Mucosa of stomach (tissue), 1 donor: ENCODE measurements at regions not wholly inside any gene's neighbourhood (a gene's known extent, or its start where the extent isn't known, plus 50 kb on each side); places are given as distances from the start of the nearest gene placed in this dataset.
"Not testable (repeated sequence)": the region's sequence is repeated elsewhere in the genome, so short reads cannot be mapped to it uniquely, and the experiment has no call there.

ENCODE experiments used
- H3K27me3 ChIP-seq: one replicate; pipeline ENCODE4 v1.7.0; 2013; ENCODE audit warnings: mild to moderate bottlenecking, low read length; ENCODE audit not compliant: control insufficient read depth, insufficient read depth
- H3K36me3 ChIP-seq: one replicate; pipeline ENCODE4 v1.7.0; 2013; ENCODE audit warnings: low read length; ENCODE audit not compliant: control insufficient read depth, insufficient read depth
- H3K4me1 ChIP-seq: one replicate; pipeline ENCODE4 v1.7.0; 2013; ENCODE audit warnings: mild to moderate bottlenecking, low read length; ENCODE audit not compliant: control insufficient read depth, insufficient read depth
- H3K4me3 ChIP-seq: one replicate; pipeline ENCODE4 v1.7.0; 2013; ENCODE audit warnings: low read length
- H3K9ac ChIP-seq: one replicate; pipeline ENCODE4 v1.7.0; 2013; ENCODE audit warnings: mild to moderate bottlenecking, low read length, moderate library complexity
- H3K9me3 ChIP-seq: one replicate; pipeline ENCODE4 v1.7.0; 2013; ENCODE audit warnings: mild to moderate bottlenecking, low read length, moderate library complexity; ENCODE audit not compliant: control insufficient read depth
- donor health status: Pancreatic carcinoma.

- no peaks in the 10 kb centered on the region for H3K36me3 ChIP-seq
- no peak overlapping the region for H3K4me3 ChIP-seq
These were observed 146.9 kb downstream of the RHOU start for GRCh38 chr1:228882041-228882770.

GRCh38 chr1:228882771-228883450, 147.6 kb downstream of the RHOU start:
- Histone ChIP-seq H3K27me3 (no peaks in the 10 kb centered on the region), H3K4me3 (no peak overlapping the region), H3K9ac (no peak overlapping the region), H3K36me3 (no peaks in the 10 kb centered on the region), H3K4me1 (no peaks in the 10 kb centered on the region), H3K9me3 (no peaks in the 10 kb centered on the region)

More at GRCh38 chr1:228882041-228882770, 146.9 kb downstream of the RHOU start:
- no peak overlapping the region for H3K9ac ChIP-seq
- no peaks in the 10 kb centered on the region for H3K27me3 ChIP-seq
- no peaks in the 10 kb centered on the region for H3K9me3 ChIP-seq
- no peaks in the 10 kb centered on the region for H3K4me1 ChIP-seq

GRCh38 chr1:228883535-228883934, 148.3 kb downstream of the RHOU start:
- H3K9me3 ChIP-seq: no peaks in the 10 kb centered on the region
- H3K4me3 ChIP-seq: no peak overlapping the region
- H3K4me1 ChIP-seq: no peaks in the 10 kb centered on the region
- no peaks in the 10 kb centered on the region for H3K36me3 ChIP-seq
- H3K9ac ChIP-seq: no peak overlapping the region
- no peaks in the 10 kb centered on the region for H3K27me3 ChIP-seq

- Histone ChIP-seq H3K9me3 (no peaks in the 10 kb centered on the region), H3K4me3 (no peak overlapping the region), H3K36me3 (no peaks in the 10 kb centered on the region), H3K4me1 (no peaks in the 10 kb centered on the region), H3K27me3 (no peaks in the 10 kb centered on the region), H3K9ac (no peak overlapping the region)
These were observed 148.9 kb downstream of the RHOU start for GRCh38 chr1:228884196-228884595.

- no peaks in the 10 kb centered on the region for H3K27me3 ChIP-seq
- no peaks in the 10 kb centered on the region for H3K9me3 ChIP-seq
- no peaks in the 10 kb centered on the region for H3K4me1 ChIP-seq
- H3K36me3 ChIP-seq: no peaks in the 10 kb centered on the region
- no peak overlapping the region for H3K4me3 ChIP-seq
- no peak overlapping the region for H3K9ac ChIP-seq
These were observed 149.6 kb downstream of the RHOU start for GRCh38 chr1:228884615-228885566.

- Histone ChIP-seq H3K9me3 (no peaks in the 10 kb centered on the region), H3K4me1 (no peaks in the 10 kb centered on the region), H3K27me3 (no peaks in the 10 kb centered on the region), H3K4me3 (no peak overlapping the region), H3K9ac (no peak overlapping the region), H3K36me3 (no peaks in the 10 kb centered on the region)
These were observed 150.6 kb downstream of the RHOU start for GRCh38 chr1:228885845-228886244.

- Histone ChIP-seq H3K36me3 (no peaks in the 10 kb centered on the region), H3K9me3 (no peaks in the 10 kb centered on the region), H3K4me1 (no peaks in the 10 kb centered on the region), H3K27me3 (no peaks in the 10 kb centered on the region), H3K9ac (no peak overlapping the region), H3K4me3 (no peak overlapping the region)
These were observed 151.8 kb downstream of the RHOU start for GRCh38 chr1:228887101-228887500.

- no peaks in the 10 kb centered on the region for H3K36me3 ChIP-seq
- H3K27me3 ChIP-seq: no peaks in the 10 kb centered on the region
- no peaks in the 10 kb centered on the region for H3K4me1 ChIP-seq
- no peaks in the 10 kb centered on the region for H3K9me3 ChIP-seq
- H3K9ac ChIP-seq: no peak overlapping the region
- H3K4me3 ChIP-seq: no peak overlapping the region
These were observed 152.7 kb downstream of the RHOU start for GRCh38 chr1:228887960-228888359.

GRCh38 chr1:228889289-228889688, 154.0 kb downstream of the RHOU start:
- no peaks in the 10 kb centered on the region for H3K36me3 ChIP-seq
- H3K27me3 ChIP-seq: no peaks in the 10 kb centered on the region
- H3K9me3 ChIP-seq: no peaks in the 10 kb centered on the region
- H3K4me1 ChIP-seq: no peaks in the 10 kb centered on the region
- H3K9ac ChIP-seq: no peak overlapping the region
- no peak overlapping the region for H3K4me3 ChIP-seq

GRCh38 chr1:228891272-228892034, 156.2 kb downstream of the RHOU start:
- Histone ChIP-seq H3K4me1 (no peaks in the 10 kb centered on the region), H3K36me3 (no peaks in the 10 kb centered on the region), H3K9me3 (no peaks in the 10 kb centered on the region), H3K27me3 (no peaks in the 10 kb centered on the region), H3K4me3 (no peak overlapping the region), H3K9ac (no peak overlapping the region)

- not testable (repeated sequence) for H3K4me3 ChIP-seq
These were observed 156.9 kb downstream of the RHOU start for GRCh38 chr1:228892200-228892599.

More at GRCh38 chr1:228892200-228892599, 156.9 kb downstream of the RHOU start:
- H3K27me3 ChIP-seq, H3K9ac ChIP-seq, H3K4me1 ChIP-seq, H3K9me3 ChIP-seq, H3K36me3 ChIP-seq: not testable (repeated sequence)
